ENCODE measurements at regions not wholly inside any gene's neighbourhood (a gene's known extent, or its start where the extent isn't known, plus 50 kb on each side); places are given as distances from the start of the nearest gene placed in this dataset.

DNA sequence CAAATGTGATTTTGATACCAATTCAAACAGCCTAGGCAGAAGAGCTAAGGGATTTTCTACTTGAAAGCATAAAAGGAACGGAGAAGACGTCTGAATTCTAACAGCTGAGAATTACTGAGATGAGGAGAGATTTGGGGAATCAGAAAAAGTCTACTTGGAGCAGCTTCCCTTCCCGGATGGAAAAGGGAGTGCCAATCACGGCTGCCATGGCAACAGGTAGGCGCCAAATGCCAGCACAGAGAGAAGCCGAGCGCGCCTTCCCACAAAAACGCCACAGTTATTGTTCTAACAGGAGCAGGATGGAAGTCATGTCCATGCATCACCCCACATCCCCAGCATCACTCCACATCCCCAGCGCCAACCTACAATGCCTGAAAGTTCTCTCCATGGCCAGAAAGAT is 63.5 kb upstream of the PRR20G start:
- no peak overlapping the region for H3K4me3 ChIP-seq (ENCODE audit: low read depth, low read length)
- no peak for DNase-seq (ENCODE audit: low read depth)
- TF ChIP-seq, protein P1, sequence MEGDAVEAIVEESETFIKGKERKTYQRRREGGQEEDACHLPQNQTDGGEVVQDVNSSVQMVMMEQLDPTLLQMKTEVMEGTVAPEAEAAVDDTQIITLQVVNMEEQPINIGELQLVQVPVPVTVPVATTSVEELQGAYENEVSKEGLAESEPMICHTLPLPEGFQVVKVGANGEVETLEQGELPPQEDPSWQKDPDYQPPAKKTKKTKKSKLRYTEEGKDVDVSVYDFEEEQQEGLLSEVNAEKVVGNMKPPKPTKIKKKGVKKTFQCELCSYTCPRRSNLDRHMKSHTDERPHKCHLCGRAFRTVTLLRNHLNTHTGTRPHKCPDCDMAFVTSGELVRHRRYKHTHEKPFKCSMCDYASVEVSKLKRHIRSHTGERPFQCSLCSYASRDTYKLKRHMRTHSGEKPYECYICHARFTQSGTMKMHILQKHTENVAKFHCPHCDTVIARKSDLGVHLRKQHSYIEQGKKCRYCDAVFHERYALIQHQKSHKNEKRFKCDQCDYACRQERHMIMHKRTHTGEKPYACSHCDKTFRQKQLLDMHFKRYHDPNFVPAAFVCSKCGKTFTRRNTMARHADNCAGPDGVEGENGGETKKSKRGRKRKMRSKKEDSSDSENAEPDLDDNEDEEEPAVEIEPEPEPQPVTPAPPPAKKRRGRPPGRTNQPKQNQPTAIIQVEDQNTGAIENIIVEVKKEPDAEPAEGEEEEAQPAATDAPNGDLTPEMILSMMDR (conservative IDR thresholded peaks at IDR 0.05; ENCODE audit: low read depth, low read length) = no peak

DNA sequence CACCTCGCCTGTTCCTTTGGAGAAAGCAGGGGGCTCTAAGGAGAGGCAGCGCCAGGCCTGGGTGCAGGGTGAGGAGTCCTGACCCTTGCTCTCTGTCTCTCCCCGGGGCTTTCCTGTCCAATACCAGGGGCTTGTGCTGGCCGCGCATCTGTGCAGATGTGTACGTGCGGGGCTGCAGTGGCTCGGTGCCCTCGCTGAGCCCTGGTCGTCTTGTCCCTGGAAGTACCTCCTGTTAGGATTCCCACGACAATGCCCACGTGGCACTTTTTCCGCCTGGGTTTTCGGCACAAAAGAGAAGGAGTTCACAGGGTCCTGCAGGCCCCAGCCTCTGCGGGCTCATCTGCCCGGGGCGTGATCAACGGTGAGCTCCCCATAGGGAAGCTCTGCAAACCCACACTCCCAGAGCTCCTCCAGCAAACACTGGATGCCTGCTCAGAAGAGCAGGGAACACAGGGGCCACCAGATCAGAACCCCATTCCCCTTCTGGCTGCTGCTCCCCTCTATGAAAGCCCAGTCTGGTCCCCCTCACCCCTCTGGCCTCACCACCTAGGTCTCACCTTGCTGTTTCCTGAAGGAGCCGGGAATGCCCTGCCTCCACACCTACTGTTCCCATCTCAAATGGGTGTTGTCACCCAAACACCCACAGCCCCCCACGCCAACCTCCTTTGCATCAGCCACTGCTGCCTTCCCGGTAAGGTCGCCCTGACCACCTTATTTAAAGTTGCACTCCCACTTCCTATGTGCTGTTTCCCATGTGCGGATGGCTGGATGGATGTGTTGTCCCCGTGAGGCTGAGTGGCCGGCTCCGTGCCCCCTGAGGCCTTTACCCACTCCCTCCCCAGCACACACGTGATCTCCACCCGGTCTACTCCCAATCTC is 62.6 kb upstream of the PRR20G start:
- H3K4me3 ChIP-seq (ENCODE audit: low read depth, low read length) = no peak overlapping the region
- TF ChIP-seq, protein P1 (conservative IDR thresholded peaks at IDR 0.05; ENCODE audit: low read depth, low read length) = no peak
- DNase-seq (ENCODE audit: low read depth) = no peak

DNA sequence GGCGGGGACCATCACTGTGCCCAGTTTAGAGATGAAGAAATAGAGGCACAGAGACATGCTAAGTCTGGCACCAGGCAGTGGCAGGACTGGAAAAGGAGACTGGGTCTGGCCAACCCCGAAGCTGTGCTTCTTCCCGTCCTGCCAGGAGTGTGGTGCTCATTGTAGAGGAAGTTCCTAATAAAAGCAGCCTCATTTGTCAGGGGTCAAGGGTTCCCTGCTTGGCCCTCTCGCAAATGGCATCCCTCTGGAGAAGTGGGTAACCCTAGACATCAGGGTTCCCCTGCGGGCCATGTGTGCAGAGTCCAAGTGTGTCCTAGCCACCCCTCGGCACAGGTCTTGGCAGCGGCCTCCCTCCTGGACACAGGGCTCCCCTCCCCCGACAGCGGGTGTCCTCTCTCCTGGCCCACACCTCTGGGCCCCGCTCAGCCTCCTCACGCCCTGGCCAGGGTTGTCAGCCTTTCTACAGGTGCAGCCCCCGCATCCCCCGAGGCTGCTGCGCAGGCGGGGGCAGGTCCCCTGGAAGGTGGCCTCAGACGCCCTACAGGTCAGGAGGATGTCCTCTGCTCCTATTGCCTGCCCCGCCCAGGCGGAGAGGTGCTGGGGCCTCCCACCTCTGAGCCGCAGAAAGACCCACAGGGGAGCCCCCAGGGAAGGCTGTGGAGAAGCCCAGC is 61.8 kb upstream of the PRR20G start:
- TF ChIP-seq, protein P1 (conservative IDR thresholded peaks at IDR 0.05; ENCODE audit: low read depth, low read length) = no peak
- no peak overlapping the region for H3K4me3 ChIP-seq (ENCODE audit: low read depth, low read length)
- DNase-seq (ENCODE audit: low read depth) = no peak

DNA sequence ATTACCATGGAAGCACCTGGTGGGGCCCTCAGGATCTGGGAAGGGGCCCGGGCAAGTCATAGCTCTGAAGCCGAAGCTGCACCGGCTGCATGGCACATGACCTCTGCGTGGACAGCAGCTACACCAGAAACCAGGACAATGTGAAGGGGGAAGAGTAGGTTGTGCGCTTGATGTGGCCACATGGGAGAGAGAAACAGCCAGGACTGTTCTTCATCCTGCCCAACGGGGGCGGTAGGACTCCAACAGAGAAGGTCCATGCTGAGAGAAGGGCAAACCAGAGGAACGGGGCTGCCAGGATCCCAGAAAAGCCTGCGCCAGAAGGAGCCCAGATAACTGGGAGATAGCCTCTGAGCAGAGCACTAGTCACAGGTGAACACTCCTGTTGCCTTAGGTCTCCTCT is 54.9 kb upstream of the PRR20G start:
- TF ChIP-seq, protein P1 (conservative IDR thresholded peaks at IDR 0.05; ENCODE audit: low read depth, low read length) = no peak
- DNase-seq (ENCODE audit: low read depth) = no peak
- H3K4me3 ChIP-seq (ENCODE audit: low read depth, low read length) = no peak overlapping the region

DNA sequence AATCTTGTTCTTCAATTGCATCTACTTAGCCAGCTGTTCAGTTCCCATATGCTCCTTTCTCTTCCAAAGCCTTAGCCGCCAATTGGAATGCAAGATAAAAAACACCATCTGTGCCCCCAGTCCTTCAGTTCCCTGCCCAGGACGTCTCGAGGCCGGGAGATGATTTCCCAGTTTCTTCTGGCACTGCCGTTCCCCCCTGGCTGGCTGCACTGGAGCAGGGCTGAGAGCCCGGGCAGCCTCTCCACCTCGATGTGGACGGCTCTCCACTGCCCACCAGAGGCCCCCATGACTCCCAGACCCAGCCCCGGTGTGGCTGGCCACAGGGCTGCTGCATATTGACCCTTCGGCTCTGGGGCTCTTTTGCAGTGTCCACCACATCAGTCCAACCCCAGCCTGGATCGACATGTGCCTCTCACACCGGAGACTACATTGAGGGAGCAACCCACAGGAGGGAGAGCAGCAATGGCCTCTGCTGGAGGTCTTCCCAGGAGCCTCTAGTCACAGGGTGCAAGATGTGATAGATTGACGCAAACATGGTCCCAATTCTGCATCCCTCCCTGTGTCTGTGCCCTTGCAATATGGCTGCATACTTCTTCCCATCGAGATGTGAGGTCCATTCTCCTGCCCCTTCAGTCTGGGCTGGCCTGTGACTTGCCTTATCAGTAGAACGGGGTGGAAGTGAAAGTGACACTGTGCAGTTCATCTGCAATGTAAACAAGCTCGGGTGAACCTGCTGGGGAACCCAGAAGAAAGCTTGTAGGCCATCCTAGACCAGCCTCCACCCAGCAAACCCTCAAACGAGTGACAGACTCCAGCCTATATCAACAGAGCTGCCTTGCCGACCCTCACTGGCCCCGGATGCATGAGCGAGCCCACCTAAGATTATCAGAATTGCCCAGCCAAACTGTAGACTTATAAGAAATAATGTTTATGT is 52.3 kb upstream of the PRR20G start:
- H3K4me3 ChIP-seq (ENCODE audit: low read depth, low read length) = no peak overlapping the region
- TF ChIP-seq, protein P1 (conservative IDR thresholded peaks at IDR 0.05; ENCODE audit: low read depth, low read length) = no peak
- no peak for DNase-seq (ENCODE audit: low read depth)

DNA sequence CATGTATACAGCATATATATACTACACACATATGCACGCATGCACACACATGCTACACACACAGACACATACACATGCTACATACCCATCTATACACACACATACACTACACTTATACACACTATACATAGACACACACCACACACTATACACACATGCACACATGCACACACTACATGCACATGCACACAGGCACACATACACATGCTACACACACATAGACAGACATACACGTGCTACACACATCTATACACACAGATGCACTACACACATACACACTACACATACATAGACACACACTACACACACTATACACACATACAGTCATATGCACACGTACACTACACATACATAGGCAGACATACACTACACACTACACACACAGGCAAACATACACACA is 51.2 kb upstream of the PRR20G start:
- DNase-seq (ENCODE audit: low read depth) = no peak
- no peak overlapping the region for H3K4me3 ChIP-seq (ENCODE audit: low read depth, low read length)
- TF ChIP-seq, protein P1 (conservative IDR thresholded peaks at IDR 0.05; ENCODE audit: low read depth, low read length) = no peak
